ENCODE measurements at regions not wholly inside any gene's neighbourhood (a gene's known extent, or its start where the extent isn't known, plus 50 kb on each side); places are given as distances from the start of the nearest gene placed in this dataset.

- Histone ChIP-seq H3K4me3 (ENCODE audit: low read depth, low read length) (no peak overlapping the region), H3K27me3 (ENCODE audit: control insufficient read depth, insufficient read depth, low read length) (no peaks in the 10 kb centered on the region), H3K27ac (ENCODE audit: low read depth, low read length) (no peak overlapping the region), H3K9me3 (ENCODE audit: control insufficient read depth, insufficient read depth, low read length) (no peaks in the 10 kb centered on the region)
- POLR2A ChIA-PET, result no interaction called here
- CTCF ChIA-PET, result no interaction called here
- TF ChIP-seq, protein P1, sequence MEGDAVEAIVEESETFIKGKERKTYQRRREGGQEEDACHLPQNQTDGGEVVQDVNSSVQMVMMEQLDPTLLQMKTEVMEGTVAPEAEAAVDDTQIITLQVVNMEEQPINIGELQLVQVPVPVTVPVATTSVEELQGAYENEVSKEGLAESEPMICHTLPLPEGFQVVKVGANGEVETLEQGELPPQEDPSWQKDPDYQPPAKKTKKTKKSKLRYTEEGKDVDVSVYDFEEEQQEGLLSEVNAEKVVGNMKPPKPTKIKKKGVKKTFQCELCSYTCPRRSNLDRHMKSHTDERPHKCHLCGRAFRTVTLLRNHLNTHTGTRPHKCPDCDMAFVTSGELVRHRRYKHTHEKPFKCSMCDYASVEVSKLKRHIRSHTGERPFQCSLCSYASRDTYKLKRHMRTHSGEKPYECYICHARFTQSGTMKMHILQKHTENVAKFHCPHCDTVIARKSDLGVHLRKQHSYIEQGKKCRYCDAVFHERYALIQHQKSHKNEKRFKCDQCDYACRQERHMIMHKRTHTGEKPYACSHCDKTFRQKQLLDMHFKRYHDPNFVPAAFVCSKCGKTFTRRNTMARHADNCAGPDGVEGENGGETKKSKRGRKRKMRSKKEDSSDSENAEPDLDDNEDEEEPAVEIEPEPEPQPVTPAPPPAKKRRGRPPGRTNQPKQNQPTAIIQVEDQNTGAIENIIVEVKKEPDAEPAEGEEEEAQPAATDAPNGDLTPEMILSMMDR (IDR thresholded peaks at IDR 0.05; ENCODE audit: low read depth, low read length), result no peak
- no peak for DNase-seq (ENCODE audit: low read depth, low spot score)
These were observed 1246.6 kb downstream of the FAM181B start for GRCh38 chr11:81487109-81487508.

DNA sequence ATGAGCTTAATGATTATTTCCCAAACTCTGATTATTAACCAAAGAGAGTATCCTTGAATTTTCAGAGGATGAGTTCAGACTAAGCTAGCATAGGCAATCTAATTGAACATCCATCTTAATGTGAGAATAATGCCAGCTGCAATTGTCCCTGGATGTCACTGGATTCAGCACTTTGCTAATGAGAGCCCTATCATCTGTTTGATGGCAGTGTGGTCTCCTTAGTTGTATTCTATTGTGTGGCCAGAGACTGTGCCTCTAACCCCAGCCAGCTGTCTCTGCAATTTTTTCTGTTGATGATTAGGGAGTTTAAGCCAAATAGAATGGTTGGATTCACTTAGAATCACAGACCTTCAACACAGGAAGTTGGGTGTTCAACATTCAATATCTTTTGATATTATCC is 1249.5 kb downstream of the FAM181B start:
- no peaks in the 10 kb centered on the region for H3K27me3 ChIP-seq (ENCODE audit: control insufficient read depth, insufficient read depth, low read length)

DNA sequence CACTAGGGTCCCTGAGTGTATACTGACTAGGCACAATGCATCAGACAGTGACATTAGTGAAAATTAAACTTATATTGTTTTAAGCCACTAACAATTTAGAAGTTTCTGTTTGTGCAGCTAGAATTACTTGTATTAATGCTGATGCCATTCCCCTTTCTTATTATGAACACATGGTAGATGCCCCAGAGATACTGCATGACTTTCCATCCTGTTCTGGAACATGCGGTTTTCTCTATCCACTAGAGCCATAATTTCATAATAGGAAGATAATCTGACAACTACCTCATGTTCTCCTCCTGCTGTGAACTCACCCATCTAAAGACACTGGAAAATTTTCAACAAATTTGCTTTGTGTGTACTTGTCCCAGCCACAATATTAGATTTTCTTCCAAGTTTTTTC is 1256.4 kb downstream of the FAM181B start:
- Histone ChIP-seq H3K27me3 (ENCODE audit: control insufficient read depth, insufficient read depth, low read length) (no peaks in the 10 kb centered on the region), H3K4me3 (ENCODE audit: low read depth, low read length) (no peak overlapping the region), H3K27ac (ENCODE audit: low read depth, low read length) (no peak overlapping the region), H3K9me3 (ENCODE audit: control insufficient read depth, insufficient read depth, low read length) (no peaks in the 10 kb centered on the region)
- TF ChIP-seq, protein P1 (IDR thresholded peaks at IDR 0.05; ENCODE audit: low read depth, low read length), result no peak
- DNase-seq (ENCODE audit: low read depth, low spot score), result no peak
- ChIA-PET POLR2A (no interaction called here), CTCF (no interaction called here)

More for the DNA sequence above, 1249.5 kb downstream of the FAM181B start:
- POLR2A ChIA-PET, result no interaction called here
- TF ChIP-seq, protein P1 (IDR thresholded peaks at IDR 0.05; ENCODE audit: low read depth, low read length), result no peak
- Histone ChIP-seq H3K4me3 (ENCODE audit: low read depth, low read length) (no peak overlapping the region), H3K9me3 (ENCODE audit: control insufficient read depth, insufficient read depth, low read length) (no peaks in the 10 kb centered on the region), H3K27ac (ENCODE audit: low read depth, low read length) (no peak overlapping the region)
- CTCF ChIA-PET, result interaction anchor here (1.5 kb wide), 1 partner anchor 13 kb away, joined by 4 read pairs; no protein-coding TSS in a partner anchor
- DNase-seq (ENCODE audit: low read depth, low spot score), result no peak

DNA sequence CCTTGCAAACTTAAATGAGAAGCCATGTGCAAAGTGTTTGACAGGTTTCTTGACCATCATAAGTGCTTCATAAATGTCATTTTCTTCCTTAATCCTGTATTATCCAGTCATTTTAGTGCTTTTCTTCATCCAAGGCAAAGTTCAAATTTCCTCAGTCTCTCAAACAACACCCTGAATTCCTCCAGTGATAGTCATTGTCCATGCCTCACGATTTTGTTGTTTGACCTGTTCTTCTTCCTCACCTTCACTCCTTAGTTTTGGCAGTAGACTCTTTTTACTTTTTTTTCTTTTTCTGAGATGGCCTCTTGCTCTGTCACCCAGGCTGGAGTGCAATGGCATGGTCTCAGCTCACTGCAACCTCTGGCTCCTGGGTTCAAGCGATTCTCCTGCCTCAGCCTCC is 1257.3 kb downstream of the FAM181B start:
- H3K4me3 ChIP-seq (ENCODE audit: low read depth, low read length), result no peak overlapping the region
- ChIA-PET CTCF (no interaction called here), POLR2A (no interaction called here)
- TF ChIP-seq, protein P1 (IDR thresholded peaks at IDR 0.05; ENCODE audit: low read depth, low read length), result no peak
- no peak overlapping the region for H3K27ac ChIP-seq (ENCODE audit: low read depth, low read length)
- H3K27me3 ChIP-seq (ENCODE audit: control insufficient read depth, insufficient read depth, low read length), result no peaks in the 10 kb centered on the region
- H3K9me3 ChIP-seq (ENCODE audit: control insufficient read depth, insufficient read depth, low read length), result no peaks in the 10 kb centered on the region
- no peak for DNase-seq (ENCODE audit: low read depth, low spot score)

DNA sequence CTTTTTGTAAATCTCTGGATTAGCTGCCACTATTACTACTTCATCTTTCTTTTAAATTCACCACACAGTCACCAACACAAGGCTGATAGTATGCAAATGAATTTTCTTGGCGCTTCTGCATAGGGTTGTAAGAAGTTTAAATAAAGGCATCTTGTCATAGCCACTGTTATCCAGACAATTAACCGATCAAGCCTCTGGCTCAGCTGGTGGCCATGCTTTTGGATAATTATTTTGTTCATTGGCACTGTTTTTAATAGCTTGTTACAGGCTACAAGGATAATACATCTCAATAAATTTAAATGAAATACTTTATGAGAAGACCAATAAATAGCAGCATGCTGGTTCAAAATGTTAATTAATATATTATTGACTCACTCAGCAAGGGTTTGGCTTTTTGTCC is 1261.0 kb downstream of the FAM181B start:
- no peak overlapping the region for H3K27ac ChIP-seq (ENCODE audit: low read depth, low read length)
- no peaks in the 10 kb centered on the region for H3K27me3 ChIP-seq (ENCODE audit: control insufficient read depth, insufficient read depth, low read length)
- DNase-seq (ENCODE audit: low read depth, low spot score), result no peak
- H3K4me3 ChIP-seq (ENCODE audit: low read depth, low read length), result no peak overlapping the region
- CTCF ChIA-PET, result interaction anchor here (1.7 kb wide), 1 partner anchor 24 kb away, joined by 3 read pairs; no protein-coding TSS in a partner anchor
- TF ChIP-seq, protein P1 (IDR thresholded peaks at IDR 0.05; ENCODE audit: low read depth, low read length), result no peak
- no peaks in the 10 kb centered on the region; the same call in 1 of the 2 replicates for H3K9me3 ChIP-seq (ENCODE audit: control insufficient read depth, insufficient read depth, low read length)
- POLR2A ChIA-PET, result no interaction called here
